GM19043 (cell line): ENCODE measurements at regions not wholly inside any gene's neighbourhood (a gene's known extent, or its start where the extent isn't known, plus 50 kb on each side); places are given as distances from the start of the nearest gene placed in this dataset.
"Not testable (repeated sequence)": the region's sequence is repeated elsewhere in the genome, so short reads cannot be mapped to it uniquely, and the experiment has no call there.

Experiments used
- ATAC-seq: cut with Tn5 transposase; IDR thresholded peaks from one replicate; pipeline ENCODE4 v1.9.1; 2021; ENCODE audit warnings: low read depth; ENCODE audit not compliant: unreplicated experiment

DNA sequence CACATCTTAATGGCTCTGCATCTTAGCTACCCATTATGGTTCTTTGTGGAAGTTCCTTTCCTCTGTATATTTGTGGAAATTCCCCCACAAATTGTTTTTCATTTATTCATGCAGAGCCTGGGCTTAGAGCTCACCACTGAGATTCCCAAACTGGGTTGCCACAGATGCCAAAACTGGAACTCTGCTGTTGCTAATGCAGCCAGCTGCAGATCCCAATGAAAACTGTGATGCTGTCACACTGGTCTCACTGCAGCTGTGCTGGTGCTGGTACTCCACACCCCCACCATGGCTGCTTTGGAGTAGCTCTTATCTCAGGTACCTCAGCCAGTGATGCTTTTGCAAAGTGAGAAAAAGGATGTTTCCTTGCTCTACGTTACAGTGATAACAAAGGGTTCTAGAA is 87.7 kb downstream of the DCK start:
- ATAC-seq = no peak

DNA sequence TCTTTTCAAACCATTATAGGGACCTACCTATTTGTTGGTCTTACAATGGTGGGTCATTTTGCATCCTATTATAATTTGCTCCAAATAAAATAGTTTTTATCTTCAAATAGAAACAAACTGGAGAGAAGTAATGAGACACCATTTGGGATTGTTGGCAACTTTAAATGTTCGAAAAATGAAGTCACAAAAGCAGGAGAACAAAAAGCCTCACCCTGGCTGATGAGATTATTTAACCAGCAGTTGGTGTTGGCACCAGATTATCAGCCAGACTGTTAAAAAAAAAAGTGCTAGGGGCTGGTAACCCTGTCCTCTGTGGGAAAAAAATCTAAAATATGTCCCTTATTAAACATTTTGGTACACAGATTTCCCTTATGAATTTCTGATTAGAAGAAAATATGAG is 100.3 kb downstream of the DCK start:
- ATAC-seq = no peak

DNA sequence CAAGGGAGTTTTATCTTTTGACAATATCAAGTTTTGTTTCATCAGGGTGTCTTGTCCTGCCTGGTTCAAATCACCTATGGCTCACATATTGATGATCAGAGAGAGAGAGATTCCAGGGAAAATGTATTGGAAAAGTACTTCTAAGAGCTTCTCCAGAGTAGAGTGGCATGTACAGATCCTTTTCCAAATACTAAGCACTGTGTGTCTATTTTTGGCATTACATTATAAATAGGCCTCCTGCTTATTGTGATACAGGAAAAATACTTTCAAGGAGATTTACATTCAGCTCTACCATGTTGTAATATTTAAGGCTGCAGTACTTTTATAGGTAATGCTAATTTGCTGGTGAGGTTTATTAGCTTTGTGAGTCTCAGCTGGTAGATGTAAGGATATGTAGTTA is 100.8 kb downstream of the DCK start:
- ATAC-seq = no peak

DNA sequence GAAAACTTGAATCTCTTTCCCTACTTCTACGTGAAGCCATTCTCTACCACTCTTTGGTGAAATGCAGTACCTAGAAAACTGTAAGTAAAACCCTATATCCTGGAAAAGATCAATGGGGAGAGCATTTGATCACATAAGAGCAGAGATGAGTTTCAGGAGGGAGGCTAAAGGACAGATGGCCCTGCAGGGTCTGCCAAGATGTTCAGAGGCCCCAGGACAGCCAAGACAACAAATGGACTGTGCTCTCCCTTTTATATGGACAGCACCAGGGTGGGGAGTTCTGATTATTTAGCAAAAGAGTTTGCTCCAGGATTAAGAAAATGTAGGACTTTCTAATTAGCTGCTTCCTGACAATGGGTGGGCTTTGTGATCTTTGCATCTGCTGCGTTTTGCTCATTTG is 101.7 kb downstream of the DCK start:
- ATAC-seq = no peak

DNA sequence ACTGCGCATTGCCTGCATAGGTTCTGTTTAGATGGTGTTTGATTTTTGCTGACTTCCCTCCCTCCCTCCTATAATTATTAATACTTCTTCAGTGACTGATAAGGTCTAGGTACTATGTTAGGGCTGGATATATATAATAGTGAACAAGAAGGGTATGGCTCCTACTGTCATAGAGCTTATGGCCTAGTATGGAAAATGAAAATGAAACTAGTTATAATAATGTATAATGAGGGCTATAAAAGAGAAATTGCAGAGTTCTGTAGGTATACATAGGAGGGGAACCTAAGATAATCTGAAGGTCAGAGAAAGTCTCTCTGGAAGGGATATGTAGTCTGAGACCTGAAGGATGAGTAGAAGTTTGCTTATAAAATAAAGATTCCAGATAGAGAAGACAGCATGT is 102.1 kb downstream of the DCK start:
- ATAC-seq = no peak

DNA sequence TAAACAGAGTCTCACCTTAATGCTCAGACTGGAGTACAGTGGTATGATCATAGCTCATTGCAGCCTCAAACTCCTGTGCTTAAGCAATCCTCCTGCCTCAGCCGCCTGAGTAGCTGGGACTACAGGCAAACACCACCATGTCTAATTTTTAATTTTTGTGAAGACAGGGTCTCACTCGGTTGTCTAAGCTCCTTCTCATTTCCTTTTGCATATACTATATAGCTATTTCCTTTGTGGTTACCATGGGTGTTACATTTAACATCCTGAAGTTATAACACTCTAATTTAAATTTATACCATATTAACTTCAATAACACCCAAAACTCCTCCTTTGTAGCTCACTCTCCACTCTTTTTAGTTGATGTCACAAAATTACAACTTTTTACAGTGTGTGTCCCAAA is 114.3 kb downstream of the DCK start:
- ATAC-seq = no peak

DNA sequence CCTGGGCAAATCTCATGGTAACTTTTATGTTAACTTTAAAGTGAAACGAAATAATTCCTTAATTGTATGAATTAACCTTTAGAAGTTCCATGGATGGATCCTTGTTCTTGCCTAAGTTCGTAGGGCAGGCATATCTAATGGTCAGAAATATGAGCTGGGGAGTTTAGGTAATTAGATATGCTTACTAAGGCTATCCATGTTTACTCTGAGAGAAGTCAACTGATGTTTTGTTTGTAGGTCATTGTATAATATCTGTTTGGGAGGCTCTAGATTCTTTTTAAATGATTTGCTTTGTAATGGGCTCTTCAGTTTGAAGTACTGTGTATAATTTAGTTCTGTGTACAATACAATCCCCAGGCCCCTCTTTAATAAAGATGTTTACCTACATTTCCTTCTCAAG is 117.0 kb downstream of the DCK start:
- ATAC-seq = no peak

DNA sequence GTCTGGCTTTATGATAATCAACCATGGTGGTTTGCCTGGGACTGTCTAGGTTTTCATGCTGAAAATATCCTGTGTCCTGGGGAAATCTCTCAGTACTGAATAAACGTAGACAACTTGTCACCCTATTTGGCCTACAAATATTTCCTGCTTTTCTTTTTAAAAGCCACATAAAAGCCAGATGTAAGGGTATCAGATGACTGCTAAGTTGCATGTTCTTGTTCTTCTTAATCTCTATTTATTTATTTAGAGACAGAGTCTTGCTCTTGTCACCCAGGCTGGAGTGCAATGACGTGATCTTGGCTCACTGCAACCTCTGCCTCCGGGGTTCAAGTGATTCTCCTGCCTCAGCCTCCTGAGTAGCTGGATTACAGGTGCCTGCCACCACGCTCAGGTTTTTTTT is 117.7 kb downstream of the DCK start:
- not testable (repeated sequence) for ATAC-seq

DNA sequence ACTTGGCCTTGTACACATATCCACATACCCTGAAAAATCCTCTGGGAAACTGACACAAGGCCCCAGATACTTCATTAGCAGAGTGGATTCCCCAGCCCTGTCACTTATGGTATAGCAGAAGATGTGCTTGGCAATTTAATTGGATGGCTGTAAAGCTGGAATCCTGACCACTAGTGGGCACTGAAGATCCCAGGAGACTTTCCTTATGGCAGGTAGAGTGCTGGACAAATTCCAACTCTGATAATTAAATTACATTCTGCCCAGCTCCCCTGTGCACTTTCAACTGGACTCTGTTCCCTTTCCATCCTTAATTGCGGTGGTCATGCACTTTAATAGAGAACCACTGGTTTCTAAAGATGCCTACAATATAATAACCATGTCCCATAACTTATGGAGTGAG is 119.8 kb downstream of the DCK start:
- ATAC-seq = no peak

DNA sequence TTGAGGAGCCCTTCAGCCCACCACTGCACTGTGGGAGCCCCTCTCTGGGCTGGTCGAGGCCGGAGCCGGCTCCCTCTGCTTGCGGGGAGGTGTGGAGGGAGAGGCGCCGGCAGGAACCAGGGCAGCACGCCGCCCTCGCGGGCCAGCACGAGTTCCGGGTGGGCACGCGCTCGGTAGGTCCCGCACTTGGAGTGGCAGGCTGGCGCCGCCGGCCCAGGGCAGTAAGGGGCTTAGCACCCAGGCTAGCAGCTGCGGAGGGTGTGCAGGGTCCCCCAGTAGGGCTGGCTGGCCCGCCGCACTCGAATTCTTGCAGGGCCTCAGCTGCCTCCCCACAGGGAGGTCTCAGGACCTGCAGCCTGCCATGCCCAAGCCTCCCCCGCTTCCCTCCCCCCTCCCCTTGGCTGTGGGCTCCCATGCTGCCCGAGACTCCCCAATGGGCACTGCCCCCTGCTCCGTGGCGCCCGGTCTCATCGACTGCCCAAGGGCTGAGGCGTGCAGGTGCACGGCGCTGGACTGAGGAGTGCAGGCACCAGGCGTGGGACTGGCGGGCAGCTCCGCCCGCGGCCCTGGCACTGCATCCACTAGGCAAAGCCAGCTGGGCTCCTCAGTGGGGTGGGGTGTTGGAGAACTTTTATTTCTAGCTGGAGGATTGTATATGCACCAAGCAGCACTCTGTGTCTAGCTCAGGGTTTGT is 127.5 kb downstream of the DCK start:
- ATAC-seq = no peak

DNA sequence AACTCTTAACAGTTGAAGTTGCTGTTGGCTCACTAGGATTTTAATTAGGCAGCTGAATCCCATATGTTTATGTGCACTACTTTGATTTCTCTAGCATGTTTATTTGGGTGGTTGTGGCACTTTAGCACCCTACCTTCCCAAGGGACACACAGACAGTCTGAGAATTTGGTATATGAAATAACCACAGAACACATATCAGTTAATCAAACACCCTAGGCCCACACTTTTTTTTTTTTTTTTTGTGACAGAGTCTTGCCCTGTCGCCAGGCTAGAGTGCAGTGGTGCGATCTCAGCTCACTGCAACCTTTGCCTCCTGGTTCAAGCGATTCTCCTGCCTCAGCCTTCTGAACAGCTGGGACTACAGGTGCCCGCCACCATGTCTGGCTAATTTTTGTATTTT is 130.5 kb downstream of the DCK start:
- no peak for ATAC-seq

DNA sequence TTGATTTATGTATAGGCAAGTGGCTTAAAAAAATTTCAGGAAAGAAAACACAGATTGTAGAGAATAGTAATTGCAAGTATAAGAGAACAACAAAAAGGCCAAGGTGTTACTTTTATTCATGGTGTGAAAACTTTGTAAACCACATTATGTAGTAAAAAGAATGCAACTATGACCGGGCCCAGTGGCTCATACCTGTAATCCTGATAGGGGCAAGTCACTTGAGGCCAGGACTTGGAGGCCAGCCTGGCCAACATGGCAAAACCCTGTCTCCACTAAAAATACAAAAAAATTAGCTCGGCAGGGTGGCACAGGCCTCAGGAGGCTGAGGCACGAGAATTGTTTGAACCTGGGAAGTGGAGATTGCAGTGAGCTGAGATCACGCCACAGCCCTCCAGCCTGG is 131.7 kb downstream of the DCK start:
- ATAC-seq = no peak

DNA sequence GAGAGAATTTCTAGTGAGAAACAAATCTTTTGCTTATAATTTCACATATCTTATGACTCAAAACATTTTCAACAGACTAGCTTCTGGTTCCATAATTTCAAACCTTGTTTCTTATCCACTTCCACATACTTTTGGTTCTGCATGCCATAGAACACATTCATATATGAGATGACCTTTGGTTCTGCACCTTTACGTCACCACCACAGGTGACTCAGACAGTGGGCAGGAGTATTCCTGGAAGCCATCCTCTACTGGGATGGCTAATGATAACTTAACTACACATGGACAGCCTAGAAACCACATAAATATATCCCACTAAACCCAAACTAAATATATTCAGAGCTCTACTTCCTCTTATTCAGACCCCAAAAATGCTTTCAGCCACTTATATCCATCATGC is 133.3 kb downstream of the DCK start:
- ATAC-seq = no peak

DNA sequence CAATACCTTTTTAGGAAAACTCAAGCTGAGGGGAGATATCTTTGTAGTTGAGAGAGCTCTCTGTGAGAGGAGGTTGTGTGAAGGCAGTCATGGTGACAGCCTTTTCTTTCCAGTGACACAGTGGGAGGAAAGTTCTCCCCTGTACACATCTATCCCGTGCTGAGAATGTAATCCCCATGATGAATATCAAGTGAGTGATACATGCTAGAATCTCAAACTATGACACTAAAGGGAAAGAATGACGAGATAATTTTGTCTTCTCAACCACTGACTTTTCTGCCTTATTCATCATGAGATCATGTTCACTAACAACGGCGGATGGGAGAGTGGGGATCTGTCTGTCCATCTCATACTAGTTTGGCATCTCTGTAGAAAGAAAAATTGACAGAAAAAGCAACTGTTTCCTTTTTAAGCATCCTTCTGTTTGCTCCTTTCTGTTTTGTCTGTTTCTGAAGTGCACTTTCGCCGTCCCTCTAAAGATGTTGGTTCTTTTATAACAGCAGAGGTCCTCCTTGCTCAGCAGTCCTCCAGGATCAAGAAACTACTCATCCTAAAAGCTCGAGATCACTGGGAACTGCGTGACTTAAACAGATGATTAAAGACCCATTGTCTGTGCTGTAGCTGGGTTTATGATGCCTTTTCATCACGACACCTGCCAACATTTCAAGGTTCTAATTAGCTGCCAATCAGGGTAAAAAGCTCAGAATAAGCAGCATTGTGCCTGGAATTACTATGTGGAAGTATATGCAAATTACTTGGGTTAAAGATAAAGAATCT is 137.6 kb downstream of the DCK start:
- no peak for ATAC-seq

DNA sequence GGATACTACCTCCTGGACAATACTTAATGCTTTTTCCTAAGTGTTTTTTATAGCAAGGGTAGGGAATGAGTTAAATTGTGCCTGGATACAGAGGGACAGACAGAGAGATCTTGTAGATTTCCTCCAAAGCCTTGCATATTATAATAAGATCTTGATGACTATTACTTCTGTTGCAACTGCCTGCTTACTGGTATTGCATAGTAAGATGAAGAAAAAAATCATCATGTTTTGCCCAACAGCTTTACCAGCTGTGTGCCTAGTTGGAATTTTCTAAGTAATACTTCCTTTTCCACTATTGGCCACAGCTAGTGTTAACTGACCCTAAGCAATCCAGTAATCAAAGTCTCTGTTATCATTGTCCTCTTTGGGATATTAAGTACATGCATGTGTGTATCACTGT is 139.0 kb downstream of the DCK start:
- no peak for ATAC-seq

DNA sequence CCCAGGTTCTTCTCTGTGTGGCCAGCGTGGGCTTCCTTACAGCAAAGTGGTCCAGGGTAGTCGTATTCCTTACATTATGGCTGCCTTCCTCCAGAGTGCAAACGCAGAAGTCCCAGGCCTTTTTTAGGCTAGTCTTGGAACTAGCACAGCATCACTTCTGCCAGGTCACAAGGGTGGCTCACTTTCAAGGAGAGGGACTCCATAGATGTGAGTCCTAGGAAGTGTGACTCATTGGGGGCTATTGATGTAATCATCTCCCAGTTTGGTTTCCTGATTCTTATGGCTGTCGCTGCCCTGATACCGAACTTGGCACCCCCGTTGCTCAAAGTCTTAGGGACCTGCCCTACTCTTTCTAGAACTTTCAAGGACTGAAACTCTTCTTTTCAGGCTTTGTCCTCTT is 140.0 kb downstream of the DCK start:
- no peak for ATAC-seq

DNA sequence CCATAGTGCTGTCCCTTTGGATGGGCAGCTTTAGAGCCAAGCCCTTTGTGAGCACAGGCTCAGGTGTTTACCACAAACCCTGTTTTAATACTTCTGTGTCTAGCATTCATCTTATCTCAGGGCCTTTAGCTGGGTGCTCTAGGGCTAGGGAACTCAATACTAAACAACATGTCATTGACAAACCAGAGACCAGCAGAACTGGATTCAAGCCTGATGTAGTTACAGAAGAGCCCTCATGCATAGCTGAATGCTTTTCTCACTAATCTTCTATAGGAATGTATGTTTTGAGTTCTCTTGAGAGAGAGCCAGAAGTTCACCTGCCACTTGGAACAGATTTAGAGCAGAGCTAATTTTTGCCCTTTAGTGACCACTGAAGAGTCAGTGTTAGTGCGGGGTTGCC is 142.6 kb downstream of the DCK start:
- ATAC-seq = no peak

DNA sequence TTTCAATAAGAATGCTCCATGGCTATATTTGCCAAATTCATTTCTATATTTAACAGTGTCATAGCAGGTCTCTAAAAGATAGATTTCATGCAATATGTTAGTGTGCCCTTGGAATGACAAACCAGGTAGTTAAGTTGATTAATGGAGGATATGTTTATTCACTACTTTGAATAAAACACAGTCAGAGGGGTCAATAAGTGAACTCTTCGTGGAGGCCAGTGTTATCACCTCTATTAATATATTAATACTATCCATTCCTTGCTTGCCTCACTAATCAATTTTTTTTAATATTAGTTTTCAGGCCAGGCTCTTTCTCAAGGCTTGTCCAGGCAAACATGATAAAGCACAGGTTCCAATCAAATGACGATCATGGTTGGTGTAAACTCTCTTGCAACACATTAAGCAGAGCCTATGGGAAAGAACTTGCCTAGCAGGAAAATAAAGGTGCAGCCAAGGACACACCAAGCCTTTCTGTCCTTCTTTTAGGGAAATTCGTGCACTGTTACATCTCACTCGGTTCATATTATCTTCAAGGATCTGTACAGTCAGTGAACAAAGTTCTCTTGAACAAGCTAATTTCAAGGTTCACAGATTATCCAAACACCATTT is 144.7 kb downstream of the DCK start:
- no peak for ATAC-seq

DNA sequence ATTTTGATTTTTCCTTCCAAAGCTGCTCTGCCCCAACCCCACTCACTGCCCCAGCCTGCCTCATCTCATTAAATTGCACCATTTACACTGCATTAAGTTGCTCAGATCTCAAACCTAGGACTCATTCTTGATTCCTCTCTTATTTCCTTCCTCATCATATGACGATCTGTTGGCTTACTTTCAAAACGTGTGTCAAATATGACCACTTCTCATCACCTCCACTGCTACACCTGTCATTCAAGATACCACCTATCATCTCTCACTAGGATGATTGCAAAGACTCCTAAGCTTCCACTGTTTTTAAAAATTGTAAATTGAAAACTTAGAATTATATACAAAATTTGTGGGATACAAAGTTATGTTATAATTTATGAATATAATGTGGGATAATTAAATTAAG is 147.1 kb downstream of the DCK start:
- no peak for ATAC-seq

DNA sequence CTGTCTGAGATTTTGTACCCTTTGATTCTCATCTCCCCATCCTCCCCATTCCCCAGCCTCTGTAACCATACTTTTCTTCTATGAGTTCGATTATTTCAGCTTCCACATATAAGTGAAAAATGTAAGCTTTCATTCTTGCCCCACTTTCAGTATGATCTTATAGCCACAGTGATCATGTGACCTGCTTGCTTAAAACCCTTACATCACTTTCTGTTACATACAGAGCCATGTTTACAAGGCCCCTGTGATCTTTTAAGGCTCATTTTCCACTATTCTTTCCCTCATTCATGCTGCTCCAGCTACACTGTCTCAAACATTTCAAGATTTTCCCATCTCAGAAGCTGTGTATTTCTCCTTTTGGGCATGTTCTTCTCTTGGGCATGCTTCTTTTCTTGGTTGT is 147.7 kb downstream of the DCK start:
- ATAC-seq = no peak

DNA sequence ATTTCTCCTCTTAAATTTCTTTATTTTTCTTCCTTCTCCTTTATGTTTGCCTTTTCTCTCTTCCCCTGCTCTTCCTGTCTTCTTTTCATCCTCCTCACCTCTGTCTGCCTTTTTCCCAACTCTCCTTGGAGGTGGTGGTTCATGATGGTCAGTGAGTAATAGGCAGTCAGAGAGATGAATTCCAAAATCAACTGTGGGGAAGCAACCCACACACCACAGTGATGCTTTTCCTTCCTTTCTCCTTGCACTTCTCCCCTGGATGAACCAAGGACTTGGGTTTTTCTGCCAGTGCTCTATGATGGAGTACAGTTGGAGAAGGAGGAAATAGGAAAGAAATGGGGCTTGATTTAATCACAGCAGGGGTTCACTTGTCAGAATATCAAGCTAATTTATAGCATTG is 153.8 kb downstream of the DCK start:
- ATAC-seq = no peak

DNA sequence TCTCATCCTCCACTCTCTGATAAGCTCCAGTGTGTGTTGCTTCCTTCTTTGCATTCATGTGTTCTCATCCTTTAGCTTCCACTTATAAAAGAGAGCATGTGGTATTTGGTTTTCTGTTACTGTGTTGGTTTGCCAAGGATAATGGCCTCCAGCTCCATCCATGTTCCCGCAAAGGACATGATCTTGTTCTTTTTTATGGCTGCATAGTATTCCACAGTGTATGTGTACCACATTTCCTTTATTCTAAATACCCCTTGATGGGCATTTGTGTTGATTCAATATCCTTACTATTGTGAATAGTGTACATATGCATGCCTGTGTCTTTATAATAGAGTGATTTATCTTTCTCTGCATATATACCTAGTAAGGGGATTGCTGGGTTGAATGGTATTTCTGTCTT is 155.1 kb downstream of the DCK start:
- no peak for ATAC-seq
